ENCODE measurements at regions not wholly inside any gene's neighbourhood (a gene's known extent, or its start where the extent isn't known, plus 50 kb on each side); places are given as distances from the start of the nearest gene placed in this dataset.

- DNase-seq = no peak
Observed at GRCh38 chr12:28827861-28828260, 321.2 kb upstream of the FAR2 start.

- no peak for DNase-seq
Observed at GRCh38 chr12:28828318-28828717, 320.8 kb upstream of the FAR2 start.

- DNase-seq = no peak
Observed at GRCh38 chr12:28830491-28830890, 318.6 kb upstream of the FAR2 start.

GRCh38 chr12:28844718-28845117, 304.4 kb upstream of the FAR2 start:
- no peak for DNase-seq

- no peak for DNase-seq
Observed at GRCh38 chr12:28851781-28852180, 297.3 kb upstream of the FAR2 start.

GRCh38 chr12:28855761-28856310, 293.2 kb upstream of the FAR2 start:
- DNase-seq = no peak

- no peak for DNase-seq
Observed at GRCh38 chr12:28857369-28857768, 291.7 kb upstream of the FAR2 start.

- DNase-seq = no peak
Observed at GRCh38 chr12:28859551-28859950, 289.5 kb upstream of the FAR2 start.

GRCh38 chr12:28865776-28866175, 283.3 kb upstream of the FAR2 start:
- DNase-seq = no peak

- no peak for DNase-seq
Observed at GRCh38 chr12:28866296-28866695, 282.8 kb upstream of the FAR2 start.

- no peak for DNase-seq
Observed at GRCh38 chr12:28866715-28867503, 282.2 kb upstream of the FAR2 start.

- no peak for DNase-seq
Observed at GRCh38 chr12:28868414-28868813, 280.7 kb upstream of the FAR2 start.

GRCh38 chr12:28869197-28869596, 279.9 kb upstream of the FAR2 start:
- no peak for DNase-seq

GRCh38 chr12:28870839-28871440, 278.1 kb upstream of the FAR2 start:
- DNase-seq = no peak

- DNase-seq = peak; percentile 8
Observed at GRCh38 chr12:28872654-28873268, 276.3 kb upstream of the FAR2 start.

- no peak for DNase-seq
Observed at GRCh38 chr12:28874758-28875157, 274.3 kb upstream of the FAR2 start.

GRCh38 chr12:28876196-28876798, 272.8 kb upstream of the FAR2 start:
- DNase-seq = no peak

GRCh38 chr12:28877854-28878253, 271.2 kb upstream of the FAR2 start:
- DNase-seq = no peak

GRCh38 chr12:28878629-28879028, 270.4 kb upstream of the FAR2 start:
- DNase-seq = no peak

- DNase-seq = no peak
Observed at GRCh38 chr12:28879379-28879778, 269.7 kb upstream of the FAR2 start.

GRCh38 chr12:28882444-28882843, 266.6 kb upstream of the FAR2 start:
- no peak for DNase-seq

GRCh38 chr12:28883406-28883997, 265.6 kb upstream of the FAR2 start:
- DNase-seq = no peak
